Thyroid gland (tissue), 4 donors: ENCODE measurements at regions not wholly inside any gene's neighbourhood (a gene's known extent, or its start where the extent isn't known, plus 50 kb on each side); places are given as distances from the start of the nearest gene placed in this dataset.
A peak's percentile ranks its signal among the peaks of the same experiment; 100 is the strongest.

ENCODE experiments used
- DNase-seq, 2 donors: peaks; one replicate each; pipeline ENCODE4 v3.0.0-alpha.2; 2019
- H3K27ac ChIP-seq, 3 donors: fragments of 200-600 bp; sonication (generic); 1 replicate in 2 of 3; 2 replicates in 1 of 3; pipeline ENCODE4 v1.5.1; 2016 to 2019; ENCODE audit warnings: mild to moderate bottlenecking in 1 of 3, moderate library complexity in 1 of 3
- H3K27me3 ChIP-seq: fragments of 200-600 bp; sonication (generic); one replicate; pipeline ENCODE4 v1.5.1; 2019
- H3K36me3 ChIP-seq, 2 donors: fragments of 200-600 bp; sonication (generic); one replicate each; pipeline ENCODE4 v1.5.1; 2016 to 2019
- H3K4me1 ChIP-seq, 2 donors: fragments of 200-600 bp; sonication (generic); one replicate each; pipeline ENCODE4 v1.5.1; 2017 to 2019
- H3K4me3 ChIP-seq, 3 donors: fragments of 200-600 bp; sonication (generic); replicated peaks in 1 of 3; 1 replicate in 2 of 3; 2 replicates in 1 of 3; pipeline ENCODE4 v1.5.1; 2016; ENCODE audit warnings: mild to moderate bottlenecking in 1 of 3
- H3K9me3 ChIP-seq: fragments of 200-600 bp; sonication (generic); one replicate; pipeline ENCODE4 v1.5.1; 2017
- POLR2A ChIP-seq, 2 donors: fragments of 450-650 bp; IDR thresholded peaks; one replicate each; pipeline ENCODE4 v1.6.1; 2017; ENCODE audit warnings: antibody characterized with exemption in 2 of 2, mild to moderate bottlenecking in 2 of 2, moderate library complexity in 1 of 2
- WGBS, 2 donors: methylation state at CpG; one replicate each; pipeline ENCODE4 v1.1.5; 2017; 5-methylcytosine and 5-hydroxymethylcytosine counted together
- intact Hi-C: fragments of 100-400 bp; cut with DNase I; formaldehyde crosslinking; loops from one replicate; pipeline ENCODE4 v1.15.1; 2023
- TF ChIP-seq, protein P1 (sequence below), 6 experiments: fragments of 200-600 bp in 3 of 6; fragments of 450-650 bp in 3 of 6; sonication (generic) in 3 of 6; IDR thresholded peaks; one replicate each; pipeline ENCODE4 v1.5.1; 2016 to 2019; ENCODE audit warnings: antibody characterized with exemption in 6 of 6, mild to moderate bottlenecking in 2 of 6, inconsistent platforms in 1 of 6, moderate library complexity in 1 of 6

GRCh38 chr13:40223585-40223984, 442.9 kb downstream of the FOXO1 start:
- intact Hi-C loops, result no loop called here
- no peaks in the 10 kb centered on the region for H3K27me3 ChIP-seq
- no peak overlapping the region for H3K27ac ChIP-seq
- no peak for DNase-seq
- H3K4me1 ChIP-seq, result peaks cover 23 to 24% of the 10 kb centered on the region in 2 donors
- 89 to 95% methylated on average over 3 of the region's 3 CpGs for WGBS, 2 donors
- H3K36me3 ChIP-seq, result no peaks in the 10 kb centered on the region
- H3K9me3 ChIP-seq, result no peaks in the 10 kb centered on the region
- no peak overlapping the region for H3K4me3 ChIP-seq
- TF ChIP-seq, protein P1, sequence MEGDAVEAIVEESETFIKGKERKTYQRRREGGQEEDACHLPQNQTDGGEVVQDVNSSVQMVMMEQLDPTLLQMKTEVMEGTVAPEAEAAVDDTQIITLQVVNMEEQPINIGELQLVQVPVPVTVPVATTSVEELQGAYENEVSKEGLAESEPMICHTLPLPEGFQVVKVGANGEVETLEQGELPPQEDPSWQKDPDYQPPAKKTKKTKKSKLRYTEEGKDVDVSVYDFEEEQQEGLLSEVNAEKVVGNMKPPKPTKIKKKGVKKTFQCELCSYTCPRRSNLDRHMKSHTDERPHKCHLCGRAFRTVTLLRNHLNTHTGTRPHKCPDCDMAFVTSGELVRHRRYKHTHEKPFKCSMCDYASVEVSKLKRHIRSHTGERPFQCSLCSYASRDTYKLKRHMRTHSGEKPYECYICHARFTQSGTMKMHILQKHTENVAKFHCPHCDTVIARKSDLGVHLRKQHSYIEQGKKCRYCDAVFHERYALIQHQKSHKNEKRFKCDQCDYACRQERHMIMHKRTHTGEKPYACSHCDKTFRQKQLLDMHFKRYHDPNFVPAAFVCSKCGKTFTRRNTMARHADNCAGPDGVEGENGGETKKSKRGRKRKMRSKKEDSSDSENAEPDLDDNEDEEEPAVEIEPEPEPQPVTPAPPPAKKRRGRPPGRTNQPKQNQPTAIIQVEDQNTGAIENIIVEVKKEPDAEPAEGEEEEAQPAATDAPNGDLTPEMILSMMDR (IDR thresholded peaks at IDR 0.05), result no peak
- no peak for TF ChIP-seq POLR2A (IDR thresholded peaks at IDR 0.05)

DNA sequence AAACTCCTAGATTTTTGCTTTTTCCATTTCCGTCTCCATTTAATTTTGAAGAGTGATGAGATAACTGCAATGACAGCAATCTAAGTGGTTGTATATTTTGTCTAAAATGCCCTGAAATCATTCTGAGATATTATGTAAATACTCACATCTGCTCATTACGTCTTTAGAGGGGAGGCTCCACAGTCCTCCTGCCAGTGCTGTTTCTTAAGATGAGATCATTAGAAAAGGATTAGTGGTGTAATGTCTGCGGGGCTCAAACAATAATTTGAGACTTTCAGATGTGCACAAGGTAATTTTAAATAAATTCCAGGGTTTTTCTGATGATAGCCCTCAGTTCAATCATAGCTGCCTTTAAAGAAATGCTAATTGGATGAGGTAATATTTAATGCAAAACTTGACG, 437.9 kb downstream of the FOXO1 start:
- DNase-seq, result no peak
- TF ChIP-seq, protein P1 (IDR thresholded peaks at IDR 0.05), result no peak
- TF ChIP-seq POLR2A (IDR thresholded peaks at IDR 0.05), result no peak
- Histone ChIP-seq H3K27ac (no peak overlapping the region), H3K36me3 (no peaks in the 10 kb centered on the region), H3K4me3 (no peak overlapping the region), H3K4me1 (peaks cover 0 to 4% of the 10 kb centered on the region in 2 donors), H3K9me3 (no peaks in the 10 kb centered on the region), H3K27me3 (no peaks in the 10 kb centered on the region)
- intact Hi-C loops, result no loop called here
- 91 to 92% methylated on average over 4 of the region's 4 CpGs for WGBS, 2 donors

DNA sequence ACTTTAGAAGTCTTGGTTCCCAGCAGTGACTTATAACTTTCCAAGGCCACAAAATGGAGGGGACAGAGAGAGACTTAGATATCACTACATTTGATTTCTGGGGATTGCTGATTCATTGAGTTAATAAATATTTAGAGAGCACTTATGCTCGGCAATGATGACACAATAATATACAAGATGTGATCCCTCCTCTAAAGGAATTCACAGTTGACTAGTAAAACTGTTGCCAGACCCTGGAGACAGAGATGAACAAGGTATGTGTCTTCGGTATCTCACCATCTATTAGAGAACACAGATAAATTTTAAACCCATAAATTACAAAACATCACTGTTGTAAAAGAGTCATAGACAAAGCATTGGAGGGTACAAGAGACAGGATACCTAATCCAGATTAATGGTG, 437.5 kb downstream of the FOXO1 start:
- intact Hi-C loops, result no loop called here
- H3K9me3 ChIP-seq, result no peaks in the 10 kb centered on the region
- no peaks in the 10 kb centered on the region for H3K27me3 ChIP-seq
- no peak overlapping the region for H3K4me3 ChIP-seq
- 47 to 50% methylated on average over 2 of the region's 2 CpGs for WGBS, 2 donors
- TF ChIP-seq, protein P1 (IDR thresholded peaks at IDR 0.05), result no peak
- TF ChIP-seq POLR2A (IDR thresholded peaks at IDR 0.05), result no peak
- no peak overlapping the region for H3K27ac ChIP-seq
- H3K4me1 ChIP-seq, result peaks cover 0 to 4% of the 10 kb centered on the region in 2 donors
- no peak for DNase-seq
- no peaks in the 10 kb centered on the region for H3K36me3 ChIP-seq

GRCh38 chr13:40230833-40231266, 435.6 kb downstream of the FOXO1 start:
- H3K27me3 ChIP-seq, result no peaks in the 10 kb centered on the region
- DNase-seq, result no peak
- H3K4me1 ChIP-seq, result peaks cover 0 to 9% of the 10 kb centered on the region in 2 donors
- H3K27ac ChIP-seq, result peak overlapping the region in 1 of 3 donors; percentile 4
- intact Hi-C loops, result no loop called here
- TF ChIP-seq POLR2A (IDR thresholded peaks at IDR 0.05), result no peak
- TF ChIP-seq, protein P1 (IDR thresholded peaks at IDR 0.05), result no peak
- no peak overlapping the region for H3K4me3 ChIP-seq
- WGBS, 2 donors, result 66 to 74% methylated on average over 3 of the region's 3 CpGs
- no peaks in the 10 kb centered on the region for H3K36me3 ChIP-seq
- H3K9me3 ChIP-seq, result no peaks in the 10 kb centered on the region

- 58 to 66% methylated on average over 2 of the region's 2 CpGs for WGBS, 2 donors
- Histone ChIP-seq H3K4me1 (peaks cover 0 to 14% of the 10 kb centered on the region in 2 donors), H3K36me3 (no peaks in the 10 kb centered on the region), H3K9me3 (no peaks in the 10 kb centered on the region), H3K4me3 (no peak overlapping the region), H3K27ac (no peak overlapping the region), H3K27me3 (no peaks in the 10 kb centered on the region)
- no peak for DNase-seq
- intact Hi-C loops, result no loop called here
- TF ChIP-seq POLR2A (IDR thresholded peaks at IDR 0.05), result no peak
- TF ChIP-seq, protein P1 (IDR thresholded peaks at IDR 0.05), result no peak
Observed at GRCh38 chr13:40231311-40231710, 435.1 kb downstream of the FOXO1 start.
